WTC11 (cell line): ENCODE measurements at regions not wholly inside any gene's neighbourhood (a gene's known extent, or its start where the extent isn't known, plus 50 kb on each side); places are given as distances from the start of the nearest gene placed in this dataset.

ENCODE experiments used
- ATF1 ChIP-seq: sonication (generic); formaldehyde crosslinking; IDR thresholded peaks from 2 replicates; pipeline ENCODE4 v1.8.1; 2023; ENCODE audit warnings: mild to moderate bottlenecking, moderate library complexity, missing genetic modification reagents
- CREM ChIP-seq: sonication (generic); formaldehyde crosslinking; IDR thresholded peaks from 2 replicates; pipeline ENCODE4 v1.8.1; 2022; ENCODE audit warnings: mild to moderate bottlenecking, missing genetic modification reagents, moderate library complexity
- ELF4 ChIP-seq: sonication (generic); formaldehyde crosslinking; IDR thresholded peaks from 2 replicates; pipeline ENCODE4 v1.8.1; 2022; ENCODE audit warnings: low read depth, mild to moderate bottlenecking, moderate library complexity, missing genetic modification reagents
- JUN ChIP-seq: sonication (generic); formaldehyde crosslinking; IDR thresholded peaks from 2 replicates; pipeline ENCODE4 v1.8.0; 2023; ENCODE audit warnings: mild to moderate bottlenecking, missing genetic modification reagents
- MXD4 ChIP-seq: fragments of 250-450 bp; sonication (Bioruptor Pico); IDR thresholded peaks from 2 replicates; pipeline ENCODE4 v1.8.0; 2021; ENCODE audit warnings: mild to moderate bottlenecking, moderate library complexity, borderline replicate concordance
- RELA ChIP-seq: sonication (generic); formaldehyde crosslinking; IDR thresholded peaks from 2 replicates; pipeline ENCODE4 v1.8.1; 2022; ENCODE audit warnings: missing genetic modification reagents, mild to moderate bottlenecking, borderline replicate concordance
- ZNF263 ChIP-seq: sonication (generic); formaldehyde crosslinking; IDR thresholded peaks from 2 replicates; pipeline ENCODE4 v1.8.1; 2022; ENCODE audit warnings: low read depth, mild to moderate bottlenecking, moderate library complexity, missing genetic modification reagents
- ZNF317 ChIP-seq: sonication (generic); formaldehyde crosslinking; IDR thresholded peaks from 2 replicates; pipeline ENCODE4 v1.8.1; 2023; ENCODE audit warnings: low read depth, mild to moderate bottlenecking, moderate library complexity, missing genetic modification reagents, borderline replicate concordance
- TF ChIP-seq, protein P1 (sequence below): fragments of 200-600 bp; IDR thresholded peaks from 2 replicates; pipeline ENCODE4 v1.8.0; 2022; ENCODE audit warnings: antibody characterized with exemption
- TF ChIP-seq, protein P2 (sequence below): sonication (generic); formaldehyde crosslinking; IDR thresholded peaks from 2 replicates; pipeline ENCODE4 v1.8.1; 2023; ENCODE audit warnings: mild to moderate bottlenecking, missing genetic modification reagents, moderate library complexity
- TF ChIP-seq, protein P3 (sequence below): sonication (generic); formaldehyde crosslinking; IDR thresholded peaks from 2 replicates; pipeline ENCODE4 v1.8.1; 2022; ENCODE audit warnings: missing genetic modification reagents, borderline replicate concordance
- TF ChIP-seq, protein P4 (sequence below): sonication (generic); formaldehyde crosslinking; IDR thresholded peaks from 2 replicates; pipeline ENCODE4 v1.8.1; 2022; ENCODE audit warnings: mild to moderate bottlenecking, missing genetic modification reagents, moderate library complexity, borderline replicate concordance

DNA sequence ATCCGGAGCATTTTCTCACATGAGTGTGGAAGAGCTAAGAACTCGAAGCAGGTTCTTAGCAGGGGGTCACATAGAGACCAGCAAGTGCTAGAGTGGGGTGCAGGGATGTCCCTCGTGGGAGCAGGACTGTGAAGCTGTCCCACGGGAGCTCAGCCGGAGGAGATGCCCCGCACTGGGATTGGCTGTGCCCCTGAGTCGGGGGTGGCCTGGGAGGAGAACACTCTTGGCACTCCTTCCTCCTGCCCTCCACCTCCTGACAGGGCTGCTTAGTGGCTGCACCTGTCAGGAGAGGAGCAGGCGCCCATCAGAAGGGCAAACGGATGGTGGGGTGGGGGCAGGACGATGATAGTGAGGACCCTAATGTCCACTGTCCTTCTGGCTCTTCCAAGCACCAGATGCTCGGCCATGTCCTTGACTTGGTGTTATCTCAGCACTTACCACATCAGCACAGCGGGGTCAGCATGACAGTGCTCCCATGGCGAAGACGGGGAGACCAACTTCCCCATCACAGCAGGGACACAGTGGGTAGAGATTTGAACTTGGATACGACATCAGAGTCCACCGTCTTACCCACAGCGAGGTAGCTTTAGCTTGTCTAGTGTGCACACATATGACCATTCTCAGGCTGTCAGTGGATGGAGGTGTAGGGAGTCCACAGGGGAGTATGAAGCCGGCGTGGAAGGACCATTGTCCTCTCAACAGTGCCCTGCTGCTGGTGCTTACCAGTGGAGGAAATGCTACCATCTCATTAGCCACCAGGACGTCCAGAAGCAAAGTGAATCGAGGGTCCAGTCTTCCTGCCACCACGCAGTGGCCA lies 142.5 kb upstream of the SHH start:
- TF ChIP-seq, protein P1, sequence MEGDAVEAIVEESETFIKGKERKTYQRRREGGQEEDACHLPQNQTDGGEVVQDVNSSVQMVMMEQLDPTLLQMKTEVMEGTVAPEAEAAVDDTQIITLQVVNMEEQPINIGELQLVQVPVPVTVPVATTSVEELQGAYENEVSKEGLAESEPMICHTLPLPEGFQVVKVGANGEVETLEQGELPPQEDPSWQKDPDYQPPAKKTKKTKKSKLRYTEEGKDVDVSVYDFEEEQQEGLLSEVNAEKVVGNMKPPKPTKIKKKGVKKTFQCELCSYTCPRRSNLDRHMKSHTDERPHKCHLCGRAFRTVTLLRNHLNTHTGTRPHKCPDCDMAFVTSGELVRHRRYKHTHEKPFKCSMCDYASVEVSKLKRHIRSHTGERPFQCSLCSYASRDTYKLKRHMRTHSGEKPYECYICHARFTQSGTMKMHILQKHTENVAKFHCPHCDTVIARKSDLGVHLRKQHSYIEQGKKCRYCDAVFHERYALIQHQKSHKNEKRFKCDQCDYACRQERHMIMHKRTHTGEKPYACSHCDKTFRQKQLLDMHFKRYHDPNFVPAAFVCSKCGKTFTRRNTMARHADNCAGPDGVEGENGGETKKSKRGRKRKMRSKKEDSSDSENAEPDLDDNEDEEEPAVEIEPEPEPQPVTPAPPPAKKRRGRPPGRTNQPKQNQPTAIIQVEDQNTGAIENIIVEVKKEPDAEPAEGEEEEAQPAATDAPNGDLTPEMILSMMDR, result no peak
- TF ChIP-seq MXD4 (no peak), CREM (CRISPR knock-in tag) (no peak), JUN (CRISPR knock-in tag) (no peak), ELF4 (CRISPR knock-in tag) (no peak), ATF1 (CRISPR knock-in tag) (no peak), ZNF317 (CRISPR knock-in tag) (no peak), RELA (CRISPR knock-in tag) (no peak), ZNF263 (CRISPR knock-in tag) (no peak)
- TF ChIP-seq, protein P2, sequence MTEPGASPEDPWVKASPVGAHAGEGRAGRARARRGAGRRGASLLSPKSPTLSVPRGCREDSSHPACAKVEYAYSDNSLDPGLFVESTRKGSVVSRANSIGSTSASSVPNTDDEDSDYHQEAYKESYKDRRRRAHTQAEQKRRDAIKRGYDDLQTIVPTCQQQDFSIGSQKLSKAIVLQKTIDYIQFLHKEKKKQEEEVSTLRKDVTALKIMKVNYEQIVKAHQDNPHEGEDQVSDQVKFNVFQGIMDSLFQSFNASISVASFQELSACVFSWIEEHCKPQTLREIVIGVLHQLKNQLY (CRISPR knock-in tag), result no peak
- TF ChIP-seq, protein P3, sequence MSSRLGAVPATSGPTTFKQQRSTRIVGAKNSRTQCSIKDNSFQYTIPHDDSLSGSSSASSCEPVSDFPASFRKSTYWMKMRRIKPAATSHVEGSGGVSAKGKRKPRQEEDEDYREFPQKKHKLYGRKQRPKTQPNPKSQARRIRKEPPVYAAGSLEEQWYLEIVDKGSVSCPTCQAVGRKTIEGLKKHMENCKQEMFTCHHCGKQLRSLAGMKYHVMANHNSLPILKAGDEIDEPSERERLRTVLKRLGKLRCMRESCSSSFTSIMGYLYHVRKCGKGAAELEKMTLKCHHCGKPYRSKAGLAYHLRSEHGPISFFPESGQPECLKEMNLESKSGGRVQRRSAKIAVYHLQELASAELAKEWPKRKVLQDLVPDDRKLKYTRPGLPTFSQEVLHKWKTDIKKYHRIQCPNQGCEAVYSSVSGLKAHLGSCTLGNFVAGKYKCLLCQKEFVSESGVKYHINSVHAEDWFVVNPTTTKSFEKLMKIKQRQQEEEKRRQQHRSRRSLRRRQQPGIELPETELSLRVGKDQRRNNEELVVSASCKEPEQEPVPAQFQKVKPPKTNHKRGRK (CRISPR knock-in tag), result no peak
- TF ChIP-seq, protein P4, sequence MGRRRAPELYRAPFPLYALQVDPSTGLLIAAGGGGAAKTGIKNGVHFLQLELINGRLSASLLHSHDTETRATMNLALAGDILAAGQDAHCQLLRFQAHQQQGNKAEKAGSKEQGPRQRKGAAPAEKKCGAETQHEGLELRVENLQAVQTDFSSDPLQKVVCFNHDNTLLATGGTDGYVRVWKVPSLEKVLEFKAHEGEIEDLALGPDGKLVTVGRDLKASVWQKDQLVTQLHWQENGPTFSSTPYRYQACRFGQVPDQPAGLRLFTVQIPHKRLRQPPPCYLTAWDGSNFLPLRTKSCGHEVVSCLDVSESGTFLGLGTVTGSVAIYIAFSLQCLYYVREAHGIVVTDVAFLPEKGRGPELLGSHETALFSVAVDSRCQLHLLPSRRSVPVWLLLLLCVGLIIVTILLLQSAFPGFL (CRISPR knock-in tag), result no peak
